ENCODE measurements at regions not wholly inside any gene's neighbourhood (a gene's known extent, or its start where the extent isn't known, plus 50 kb on each side); places are given as distances from the start of the nearest gene placed in this dataset.

- no peak for TF ChIP-seq CTCF (IDR thresholded peaks at IDR 0.05; ENCODE audit: low read depth, low read length)
- TF ChIP-seq EZH2phosphoT487 (IDR thresholded peaks at IDR 0.05; ENCODE audit: low read depth): no peak
These were observed 1711.7 kb downstream of the TP53TG3F start for GRCh38 chr16:35171106-35171505.

Measured in OCI-LY3 (cell line).